Panc1 (cell line): ENCODE measurements at regions not wholly inside any gene's neighbourhood (a gene's known extent, or its start where the extent isn't known, plus 50 kb on each side); places are given as distances from the start of the nearest gene placed in this dataset.
"Not testable (repeated sequence)": the region's sequence is repeated elsewhere in the genome, so short reads cannot be mapped to it uniquely, and the experiment has no call there.

ENCODE experiments used
- ATAC-seq: fragments of 200-7000 bp; cut with Tn5 transposase; 2 replicates; pipeline ENCODE4 v1.9.1; 2020; ENCODE audit warnings: mild to moderate bottlenecking, moderate library complexity
- BruUV-seq: library from RNA; stranded (reverse); fragments of 400-500 nt; replicated peaks from 2 replicates; lab custom pipeline; 2021; lab: Mats Ljungman, UMichigan
- CTCF ChIA-PET: fragments of 300-600 bp; sonication (Branson Sonifier 250); formaldehyde crosslinking; loops from one replicate; lab custom pipeline; 2022; ENCODE audit warnings: antibody characterized with exemption; lab: Charles Lee
- POLR2A ChIA-PET: fragments of 300-600 bp; sonication (Branson Sonifier 250); formaldehyde crosslinking; loops from one replicate; lab custom pipeline; 2022; ENCODE audit warnings: antibody characterized with exemption; lab: Charles Lee
- DNase-seq: peaks from one replicate; pipeline ENCODE4 v3.0.0-alpha.2; 2010; ENCODE audit warnings: low read depth, low spot score
- H3K27ac ChIP-seq: 2 replicates; pipeline ENCODE4 v1.5.1; 2011; ENCODE audit warnings: mild to moderate bottlenecking, low read length, inconsistent platforms
- H3K27me3 ChIP-seq: fragments of 200-500 bp; sonication (Bioruptor generic); 2 replicates; pipeline ENCODE4 v1.6.0; 2014; ENCODE audit warnings: low read length, inconsistent platforms; ENCODE audit not compliant: control insufficient read depth, insufficient read depth
- H3K36me3 ChIP-seq: fragments of 200-500 bp; sonication (Bioruptor generic); 2 replicates; pipeline ENCODE4 v1.5.1; 2014; ENCODE audit warnings: inconsistent platforms, mild to moderate bottlenecking, low read length, moderate library complexity; ENCODE audit not compliant: control insufficient read depth, insufficient read depth
- H3K4me1 ChIP-seq: 2 replicates; pipeline ENCODE4 v1.5.1; 2011; ENCODE audit warnings: inconsistent platforms, mild to moderate bottlenecking, low read length, moderate library complexity; ENCODE audit not compliant: control insufficient read depth, insufficient read depth
- H3K4me3 ChIP-seq, 2 experiments: 2 replicates each; pipeline ENCODE4 v1.5.1; 2011 to 2012; ENCODE audit warnings: low read depth in 2 of 2, low read length in 2 of 2, mild to moderate bottlenecking in 2 of 2, inconsistent platforms in 1 of 2, moderate library complexity in 1 of 2
- H3K9me3 ChIP-seq: fragments of 200-500 bp; sonication (Bioruptor generic); 2 replicates; pipeline ENCODE4 v1.5.1; 2014; ENCODE audit warnings: low read depth, mild to moderate bottlenecking, inconsistent platforms, low read length, moderate library complexity; ENCODE audit not compliant: control insufficient read depth, insufficient read depth
- CTCF ChIP-seq: fragments of 450-650 bp; IDR thresholded peaks from 2 replicates; pipeline ENCODE4 v1.5.1; 2017; ENCODE audit warnings: mild to moderate bottlenecking
- POLR2AphosphoS5 ChIP-seq: IDR thresholded peaks from 2 replicates; pipeline ENCODE4 v1.6.1; 2012; ENCODE audit warnings: mild to moderate bottlenecking, low read depth, low read length, moderate library complexity
- REST ChIP-seq, 2 experiments: IDR thresholded peaks; 2 replicates each; pipeline ENCODE4 v1.6.1; 2011 to 2012; ENCODE audit warnings: low read depth in 2 of 2, control low read depth in 1 of 2, low read length in 1 of 2, mild to moderate bottlenecking in 1 of 2, moderate library complexity in 1 of 2; ENCODE audit not compliant: insufficient read depth in 1 of 2
- SIN3A ChIP-seq: IDR thresholded peaks from 2 replicates; pipeline ENCODE4 v1.6.1; 2012; ENCODE audit warnings: low read depth, mild to moderate bottlenecking, low read length, moderate library complexity, borderline replicate concordance; ENCODE audit not compliant: insufficient read depth
- TCF7L2 ChIP-seq: IDR thresholded peaks from 2 replicates; pipeline ENCODE4 v1.6.1; 2011; ENCODE audit warnings: mild to moderate bottlenecking, low read depth, low read length, inconsistent platforms
- in situ Hi-C: cut with HindIII; loops from 2 replicates; pipeline ENCODE4 v1.10.0; 2016; ENCODE audit warnings: low sequenced_read_pairs, low pct_unique_long_range_greater_than_20kb
- intact Hi-C: fragments of 100-400 bp; cut with micrococcal nuclease; formaldehyde crosslinking; loops from one replicate; pipeline ENCODE4 v1.10.0; 2022; ENCODE audit not compliant: unreplicated experiment

- H3K27me3 ChIP-seq = no peaks in the 10 kb centered on the region
- in situ Hi-C loops (no loop called here), intact Hi-C loops (no loop called here)
- ChIA-PET CTCF (no interaction called here), POLR2A (no interaction called here)
- DNase-seq (no peak), ATAC-seq (no peak)
- BruUV-seq = no TSS peak
- no peaks in the 10 kb centered on the region for H3K9me3 ChIP-seq
- H3K4me1 ChIP-seq = no peaks in the 10 kb centered on the region
- TF ChIP-seq TCF7L2 (no peak), CTCF (no peak), SIN3A (no peak), POLR2AphosphoS5 (no peak), REST (IDR thresholded peaks at IDR 0.05; ENCODE audit: insufficient read depth in 1 of 2, low read depth in 2 of 2, low read length in 1 of 2) (no peak)
- H3K36me3 ChIP-seq = no peaks in the 10 kb centered on the region
- H3K27ac ChIP-seq = no peak overlapping the region
- no peak overlapping the region for H3K4me3 ChIP-seq
These were observed 1899.8 kb downstream of the PCDH9 start for GRCh38 chr13:65330287-65330686.

GRCh38 chr13:65323192-65323591, 1906.9 kb downstream of the PCDH9 start:
- POLR2A ChIA-PET, ATAC-seq: not testable (repeated sequence)

GRCh38 chr13:65321423-65321822, 1908.7 kb downstream of the PCDH9 start:
- H3K27me3 ChIP-seq, BruUV-seq, DNase-seq, intact Hi-C loops, CTCF ChIA-PET, POLR2A ChIA-PET, H3K4me3 ChIP-seq, in situ Hi-C loops, H3K4me1 ChIP-seq, H3K27ac ChIP-seq, H3K9me3 ChIP-seq, H3K36me3 ChIP-seq, ATAC-seq: not testable (repeated sequence)

More at GRCh38 chr13:65323192-65323591, 1906.9 kb downstream of the PCDH9 start:
- H3K4me3 ChIP-seq, H3K27ac ChIP-seq, CTCF ChIA-PET, H3K4me1 ChIP-seq, BruUV-seq, H3K9me3 ChIP-seq, intact Hi-C loops, H3K36me3 ChIP-seq, in situ Hi-C loops, H3K27me3 ChIP-seq, DNase-seq: not testable (repeated sequence)
